ENCODE measurements at regions not wholly inside any gene's neighbourhood (a gene's known extent, or its start where the extent isn't known, plus 50 kb on each side); places are given as distances from the start of the nearest gene placed in this dataset.

GRCh38 chr5:105865834-105866233, 1804.9 kb downstream of the EFNA5 start:
- TF ChIP-seq POLR2A (IDR thresholded peaks at IDR 0.05) = no peak
- no peak for TF ChIP-seq CTCF (IDR thresholded peaks at IDR 0.05)

All from right lobe of liver (tissue), 4 donors.